DND-41 (cell line): ENCODE measurements at regions not wholly inside any gene's neighbourhood (a gene's known extent, or its start where the extent isn't known, plus 50 kb on each side); places are given as distances from the start of the nearest gene placed in this dataset.

Experiments
- ATAC-seq: fragments of 200-7000 bp; cut with Tn5 transposase; 3 replicates; pipeline ENCODE4 v1.9.1; 2021; ENCODE audit warnings: low read depth; ENCODE audit not compliant: insufficient read depth
- DNase-seq: peaks from one replicate; pipeline ENCODE4 v3.0.0-alpha.2; 2020
- H2AFZ ChIP-seq: 2 replicates; pipeline ENCODE4 v1.6.0; 2012; ENCODE audit warnings: low read depth, low read length
- H3K27ac ChIP-seq: 2 replicates; pipeline ENCODE4 v1.5.1; 2012; ENCODE audit warnings: low read length, inconsistent platforms
- H3K27me3 ChIP-seq: fragments of 200-600 bp; sonication (generic); 2 replicates; pipeline ENCODE4 v1.6.0; 2012; ENCODE audit warnings: low read length, mild to moderate bottlenecking, inconsistent platforms; ENCODE audit not compliant: insufficient read depth, poor library complexity
- H3K36me3 ChIP-seq: 2 replicates; pipeline ENCODE4 v1.5.1; 2012; ENCODE audit warnings: low read length, inconsistent platforms; ENCODE audit not compliant: insufficient read depth
- H3K4me1 ChIP-seq: 2 replicates; pipeline ENCODE4 v1.5.1; 2012; ENCODE audit warnings: mild to moderate bottlenecking, low read length; ENCODE audit not compliant: insufficient read depth
- H3K4me2 ChIP-seq: 2 replicates; pipeline ENCODE4 v1.6.0; 2012; ENCODE audit warnings: mild to moderate bottlenecking, moderate library complexity, low read length, inconsistent platforms; ENCODE audit not compliant: insufficient read depth
- H3K4me3 ChIP-seq, 2 experiments: fragments of 200-600 bp in 1 of 2; shearing (Covaris generic) in 1 of 2; 2 replicates each; pipeline ENCODE4 v1.5.1; 2012 to 2016; ENCODE audit warnings: inconsistent platforms in 2 of 2, low read length in 2 of 2, mild to moderate bottlenecking in 2 of 2, low read depth in 1 of 2, moderate library complexity in 1 of 2
- H3K79me2 ChIP-seq: 2 replicates; pipeline ENCODE4 v1.6.0; 2012; ENCODE audit warnings: low read length, inconsistent platforms; ENCODE audit not compliant: insufficient read depth
- H3K9ac ChIP-seq: 2 replicates; pipeline ENCODE4 v1.6.0; 2012; ENCODE audit warnings: low read depth, mild to moderate bottlenecking, inconsistent platforms, low read length, moderate library complexity
- H3K9me3 ChIP-seq: 2 replicates; pipeline ENCODE4 v1.5.1; 2012; ENCODE audit warnings: low read length, moderate library complexity, mild to moderate bottlenecking, inconsistent platforms; ENCODE audit not compliant: insufficient read depth, severe bottlenecking
- H4K20me1 ChIP-seq: 2 replicates; pipeline ENCODE4 v1.6.0; 2012; ENCODE audit warnings: low read length; ENCODE audit not compliant: insufficient read depth
- EZH2 ChIP-seq: IDR thresholded peaks from 3 replicates; pipeline ENCODE4 v1.6.1; 2012; ENCODE audit warnings: borderline replicate concordance, low read depth, mild to moderate bottlenecking, moderate library complexity, low read length, inconsistent platforms; ENCODE audit not compliant: severe bottlenecking
- TF ChIP-seq, protein P1 (sequence below): IDR thresholded peaks from 2 replicates; pipeline ENCODE4 v1.5.1; 2012; ENCODE audit warnings: borderline replicate concordance, low read length, moderate library complexity, mild to moderate bottlenecking; ENCODE audit not compliant: poor library complexity, severe bottlenecking; ENCODE audit errors: extremely low read depth

DNA sequence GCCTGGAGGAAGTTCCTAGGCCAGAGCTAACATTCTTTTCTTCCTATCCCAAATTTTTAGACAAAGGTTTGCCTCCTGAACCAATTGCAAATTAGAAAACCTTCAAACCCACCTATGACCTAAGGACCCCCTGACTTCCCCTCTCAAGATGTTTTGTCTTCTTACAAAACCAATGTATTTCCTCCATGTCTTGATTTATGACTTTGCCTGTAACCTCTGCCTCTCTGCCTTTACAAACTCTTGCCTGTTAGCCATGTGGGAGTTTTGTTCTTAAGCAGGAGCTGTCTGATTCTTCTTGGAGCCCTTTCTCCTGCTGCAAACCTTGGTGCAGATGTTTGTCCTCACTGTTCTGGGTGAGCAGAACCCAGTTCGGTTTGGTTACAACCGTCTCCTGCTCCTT, 222.3 kb upstream of the BOD1L1 start:
- H3K9me3 ChIP-seq, result no peaks in the 10 kb centered on the region

DNA sequence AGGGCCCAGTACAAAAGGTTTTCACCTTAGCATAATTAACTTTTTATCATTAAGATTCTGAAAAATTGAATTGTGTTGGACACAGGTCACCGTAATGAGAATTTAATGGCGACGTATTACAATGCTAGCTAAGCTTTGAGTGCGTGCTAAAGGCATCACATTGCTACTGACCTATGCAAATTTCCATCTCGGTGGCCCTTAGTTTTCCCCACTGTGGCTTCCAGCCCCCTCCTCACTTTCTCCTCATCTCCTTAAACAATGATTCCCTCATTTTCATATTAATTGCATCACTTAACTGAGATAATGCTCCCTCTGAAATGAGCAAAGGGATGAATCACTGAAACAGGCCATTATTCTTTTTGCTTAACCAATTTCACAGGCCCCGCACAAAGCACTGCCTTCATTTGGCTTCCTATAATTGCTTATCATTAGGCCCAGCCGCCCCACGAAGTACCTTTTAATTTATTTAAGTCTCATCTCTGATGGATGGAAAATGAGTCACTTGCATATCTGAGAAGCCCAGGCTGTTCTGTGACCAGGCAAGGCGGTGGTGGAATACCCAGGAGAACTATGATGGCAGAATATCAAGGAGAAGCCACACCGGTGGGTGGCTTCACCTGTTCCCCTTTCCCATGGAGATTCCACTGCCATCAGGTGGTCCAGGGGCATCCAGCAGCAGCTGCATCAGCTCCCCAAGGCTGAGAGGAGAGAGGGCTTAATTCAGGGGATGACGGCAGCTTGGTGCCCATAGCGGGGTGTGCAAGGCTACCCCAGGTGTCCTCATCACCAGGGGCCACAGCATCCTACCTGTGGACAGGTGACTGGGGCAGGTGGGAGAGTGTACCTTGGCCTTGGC, 223.8 kb upstream of the BOD1L1 start:
- Histone ChIP-seq H3K9ac (no peak overlapping the region), H3K4me3 (no peak overlapping the region), H3K9me3 (no peaks in the 10 kb centered on the region), H3K27me3 (no peaks in the 10 kb centered on the region), H3K27ac (no peak overlapping the region), H3K4me2 (no peak overlapping the region), H3K36me3 (no peaks in the 10 kb centered on the region), H3K79me2 (no peaks in the 10 kb centered on the region), H2AFZ (no peak overlapping the region), H4K20me1 (no peaks in the 10 kb centered on the region), H3K4me1 (no peaks in the 10 kb centered on the region)
- TF ChIP-seq, protein P1, sequence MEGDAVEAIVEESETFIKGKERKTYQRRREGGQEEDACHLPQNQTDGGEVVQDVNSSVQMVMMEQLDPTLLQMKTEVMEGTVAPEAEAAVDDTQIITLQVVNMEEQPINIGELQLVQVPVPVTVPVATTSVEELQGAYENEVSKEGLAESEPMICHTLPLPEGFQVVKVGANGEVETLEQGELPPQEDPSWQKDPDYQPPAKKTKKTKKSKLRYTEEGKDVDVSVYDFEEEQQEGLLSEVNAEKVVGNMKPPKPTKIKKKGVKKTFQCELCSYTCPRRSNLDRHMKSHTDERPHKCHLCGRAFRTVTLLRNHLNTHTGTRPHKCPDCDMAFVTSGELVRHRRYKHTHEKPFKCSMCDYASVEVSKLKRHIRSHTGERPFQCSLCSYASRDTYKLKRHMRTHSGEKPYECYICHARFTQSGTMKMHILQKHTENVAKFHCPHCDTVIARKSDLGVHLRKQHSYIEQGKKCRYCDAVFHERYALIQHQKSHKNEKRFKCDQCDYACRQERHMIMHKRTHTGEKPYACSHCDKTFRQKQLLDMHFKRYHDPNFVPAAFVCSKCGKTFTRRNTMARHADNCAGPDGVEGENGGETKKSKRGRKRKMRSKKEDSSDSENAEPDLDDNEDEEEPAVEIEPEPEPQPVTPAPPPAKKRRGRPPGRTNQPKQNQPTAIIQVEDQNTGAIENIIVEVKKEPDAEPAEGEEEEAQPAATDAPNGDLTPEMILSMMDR, result no peak
- TF ChIP-seq EZH2, result no peak
- DNase-seq (no peak), ATAC-seq (no peak)

More for the DNA sequence above, 222.3 kb upstream of the BOD1L1 start:
- Histone ChIP-seq H3K4me2 (no peak overlapping the region), H3K9ac (no peak overlapping the region), H4K20me1 (no peaks in the 10 kb centered on the region), H3K4me1 (no peaks in the 10 kb centered on the region), H3K36me3 (no peaks in the 10 kb centered on the region), H3K79me2 (no peaks in the 10 kb centered on the region), H3K27ac (no peak overlapping the region), H3K4me3 (no peak overlapping the region), H3K27me3 (no peaks in the 10 kb centered on the region), H2AFZ (no peak overlapping the region)
- TF ChIP-seq, protein P1, result no peak
- no peak for TF ChIP-seq EZH2
- DNase-seq, result no peak
- no peak for ATAC-seq

DNA sequence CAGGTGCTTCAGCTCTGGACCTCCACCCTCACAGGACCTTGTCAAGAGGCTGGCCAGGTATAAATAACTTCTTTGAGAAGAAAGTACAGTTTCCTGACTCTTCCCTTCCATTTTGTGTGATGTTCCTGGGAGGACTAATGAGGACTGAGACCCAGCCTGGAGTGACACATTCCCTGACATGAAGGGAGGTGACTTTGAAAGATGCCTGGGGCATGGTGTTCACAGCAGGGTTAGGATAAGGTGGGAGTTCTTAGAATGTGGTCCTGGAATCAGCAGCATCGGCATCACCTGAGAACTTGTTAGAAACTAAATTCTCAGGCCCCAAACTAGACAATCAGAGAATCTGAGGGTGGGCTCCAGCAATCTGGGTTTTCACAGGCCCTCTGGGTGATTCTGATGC, 224.9 kb upstream of the BOD1L1 start:
- no peaks in the 10 kb centered on the region for H4K20me1 ChIP-seq
- DNase-seq, result no peak
- H2AFZ ChIP-seq, result no peak overlapping the region
- H3K27me3 ChIP-seq, result no peaks in the 10 kb centered on the region
- no peaks in the 10 kb centered on the region for H3K79me2 ChIP-seq
- TF ChIP-seq, protein P1, result no peak
- TF ChIP-seq EZH2, result no peak
- no peak for ATAC-seq
- H3K4me2 ChIP-seq, result no peak overlapping the region
- H3K4me3 ChIP-seq, result no peak overlapping the region
- H3K4me1 ChIP-seq, result no peaks in the 10 kb centered on the region
- no peaks in the 10 kb centered on the region for H3K36me3 ChIP-seq
- no peak overlapping the region for H3K9ac ChIP-seq
- no peaks in the 10 kb centered on the region for H3K9me3 ChIP-seq
- no peak overlapping the region for H3K27ac ChIP-seq
